ENCODE measurements at regions not wholly inside any gene's neighbourhood (a gene's known extent, or its start where the extent isn't known, plus 50 kb on each side); places are given as distances from the start of the nearest gene placed in this dataset.

- Histone ChIP-seq H3K18ac (ENCODE audit: low read depth, low read length) (no peak overlapping the region), H3K4me1 (ENCODE audit: control insufficient read depth, insufficient read depth, low read length) (no peaks in the 10 kb centered on the region), H3K4me3 (ENCODE audit: insufficient read depth, low read depth, low read length) (no peak overlapping the region), H2BK5ac (ENCODE audit: low read depth, low read length, poor library complexity, severe bottlenecking) (no peak overlapping the region), H4K91ac (ENCODE audit: insufficient read depth, low read depth, low read length) (no peak overlapping the region), H3K27ac (ENCODE audit: insufficient read depth, low read length) (no peak overlapping the region), H3K4me2 (ENCODE audit: low read depth, low read length) (no peak overlapping the region), H4K5ac (ENCODE audit: low read depth, low read length) (no peak overlapping the region), H2AK9ac (replicated peaks; ENCODE audit: low read depth, low read length, poor library complexity) (no peak overlapping the region), H2AK5ac (ENCODE audit: low read depth, low read length) (no peak overlapping the region), H3K14ac (replicated peaks; ENCODE audit: low read depth, low read length) (no peak overlapping the region), H2AFZ (replicated peaks; ENCODE audit: low read length, poor library complexity) (no peak overlapping the region), H3K23ac (ENCODE audit: low read depth, low read length) (no peak overlapping the region), H3K27me3 (ENCODE audit: control insufficient read depth, insufficient read depth, low read length) (peaks cover 2% of the 10 kb centered on the region), H2BK120ac (ENCODE audit: low read depth, low read length) (no peak overlapping the region), H4K20me1 (ENCODE audit: insufficient read depth, low read length) (no peaks in the 10 kb centered on the region), H3K9me3 (ENCODE audit: control insufficient read depth, insufficient read depth, low read length) (no peaks in the 10 kb centered on the region), H3K4ac (ENCODE audit: low read depth, low read length) (no peak overlapping the region), H4K8ac (ENCODE audit: low read depth in 2 of 2, low read length in 2 of 2) (no peak overlapping the region), H3K79me1 (ENCODE audit: low read depth in 1 of 2, low read length in 2 of 2) (no peaks in the 10 kb centered on the region), H2BK15ac (ENCODE audit: low read depth, low read length) (no peak overlapping the region; the same call in 2 of the 3 replicates), H3K9ac (ENCODE audit: low read depth, low read length) (no peak overlapping the region), H3K9me1 (ENCODE audit: insufficient read depth, low read length) (no peaks in the 10 kb centered on the region), H3K36me3 (ENCODE audit: control insufficient read depth, insufficient read depth, low read length) (no peaks in the 10 kb centered on the region), H3K56ac (ENCODE audit: extremely low read depth, insufficient read depth, low read length) (no peak overlapping the region), H2BK20ac (ENCODE audit: low read depth, low read length) (no peak overlapping the region)
- no peak for TF ChIP-seq RCOR1 (IDR thresholded peaks at IDR 0.05; ENCODE audit: insufficient replicate concordance, low read length)
- no peak for TF ChIP-seq MXI1 (IDR thresholded peaks at IDR 0.05; ENCODE audit: borderline replicate concordance, low read depth, low read length)
- no peak for TF ChIP-seq RAD21 (IDR thresholded peaks at IDR 0.05; ENCODE audit: low read length)
- no peak for TF ChIP-seq CTCF (conservative IDR thresholded peaks at IDR 0.05; ENCODE audit: low read depth, low read length)
- TF ChIP-seq, protein P1, sequence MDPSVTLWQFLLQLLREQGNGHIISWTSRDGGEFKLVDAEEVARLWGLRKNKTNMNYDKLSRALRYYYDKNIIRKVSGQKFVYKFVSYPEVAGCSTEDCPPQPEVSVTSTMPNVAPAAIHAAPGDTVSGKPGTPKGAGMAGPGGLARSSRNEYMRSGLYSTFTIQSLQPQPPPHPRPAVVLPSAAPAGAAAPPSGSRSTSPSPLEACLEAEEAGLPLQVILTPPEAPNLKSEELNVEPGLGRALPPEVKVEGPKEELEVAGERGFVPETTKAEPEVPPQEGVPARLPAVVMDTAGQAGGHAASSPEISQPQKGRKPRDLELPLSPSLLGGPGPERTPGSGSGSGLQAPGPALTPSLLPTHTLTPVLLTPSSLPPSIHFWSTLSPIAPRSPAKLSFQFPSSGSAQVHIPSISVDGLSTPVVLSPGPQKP (IDR thresholded peaks at IDR 0.05; ENCODE audit: borderline replicate concordance, low read depth, low read length): no peak
- no peak for TF ChIP-seq MAFK (IDR thresholded peaks at IDR 0.05; ENCODE audit: low read depth, low read length)
- no peak for TF ChIP-seq MAZ (IDR thresholded peaks at IDR 0.05; ENCODE audit: borderline replicate concordance, low read depth, low read length)
- no peak for TF ChIP-seq FOS (IDR thresholded peaks at IDR 0.05; ENCODE audit: low read depth, low read length)
- TF ChIP-seq POLR2A (IDR thresholded peaks at IDR 0.05; ENCODE audit: low read depth, low read length): no peak
- in situ Hi-C loops (cut with MboI; ENCODE audit: low sequenced_read_pairs): no loop called here
- dilution Hi-C loops (cut with HindIII; ENCODE audit: low sequenced_read_pairs, unreplicated experiment): no loop called here
- intact Hi-C loops (cut with micrococcal nuclease): no loop called here
- DNase-seq: no peak
- ChIA-PET POLR2A (ENCODE audit: unreplicated experiment) (no interaction called here), CTCF (interaction anchor here (0.6 kb wide), 1 partner anchor 10 kb away, joined by 3 read pairs; no protein-coding TSS in a partner anchor)
- 86% methylated on average over 2 of the region's 6 CpGs; no CpG with 5 or more reads in 1 of the 2 experiments for WGBS, 2 experiments (ENCODE audit: extremely low coverage in 2 of 2, insufficient read length in 1 of 2)
- no peak for ATAC-seq (ENCODE audit: low read depth)
- BruUV-seq (replicated peaks): no TSS peak
Measured at GRCh38 chr14:71196921-71197320, 289.7 kb downstream of the PCNX1 start.
